ENCODE measurements at regions not wholly inside any gene's neighbourhood (a gene's known extent, or its start where the extent isn't known, plus 50 kb on each side); places are given as distances from the start of the nearest gene placed in this dataset.

GRCh38 chr5:74364507-74364906 lies 276.0 kb downstream of the ENC1 start:
- no peak for TF ChIP-seq CBX5 (IDR thresholded peaks at IDR 0.05; ENCODE audit: low read depth)
- TF ChIP-seq BCL3 (IDR thresholded peaks at IDR 0.05; ENCODE audit: borderline replicate concordance, insufficient read depth, low read depth, low read length, poor library complexity, severe bottlenecking), result no peak
- TF ChIP-seq RCOR1 (conservative IDR thresholded peaks at IDR 0.05; ENCODE audit: low read depth, low read length), result no peak
- no peak for TF ChIP-seq SUPT20H (IDR thresholded peaks at IDR 0.05; ENCODE audit: borderline replicate concordance, control insufficient read depth, low read depth, low read length)
- TF ChIP-seq CHD2 (IDR thresholded peaks at IDR 0.05; ENCODE audit: borderline replicate concordance, low read depth, low read length), result no peak
- no peak for TF ChIP-seq CBFB (IDR thresholded peaks at IDR 0.05; ENCODE audit: low read depth)
- TF ChIP-seq CTCF (IDR thresholded peaks at IDR 0.05 in 2 of 3, conservative IDR thresholded peaks at IDR 0.05 in 1 of 3; ENCODE audit: control insufficient read depth in 2 of 3, extremely low read depth in 1 of 3, insufficient read depth in 1 of 3, low read depth in 3 of 3, low read length in 3 of 3), result no peak
- no peak for TF ChIP-seq ZNF274 (IDR thresholded peaks at IDR 0.05; ENCODE audit: insufficient read depth, insufficient read length)
- no peak for TF ChIP-seq BACH1 (IDR thresholded peaks at IDR 0.05; ENCODE audit: borderline replicate concordance)
- no peak for TF ChIP-seq RAD21 (IDR thresholded peaks at IDR 0.05; ENCODE audit: insufficient read depth, low read depth, low read length)
- no peak for TF ChIP-seq POLR2A (IDR thresholded peaks at IDR 0.05; ENCODE audit: low read depth, low read length)
- no peak for TF ChIP-seq EGR1 (IDR thresholded peaks at IDR 0.05; ENCODE audit: borderline replicate concordance in 1 of 2, low read depth in 2 of 2, low read length in 2 of 2)
- no peak for TF ChIP-seq GABPA (IDR thresholded peaks at IDR 0.05; ENCODE audit: low read depth)
- TF ChIP-seq CEBPB (IDR thresholded peaks at IDR 0.05; ENCODE audit: borderline replicate concordance in 1 of 2, low read depth in 2 of 2, low read length in 2 of 2), result no peak
